Right kidney (tissue), 1 donor: ENCODE measurements at regions not wholly inside any gene's neighbourhood (a gene's known extent, or its start where the extent isn't known, plus 50 kb on each side); places are given as distances from the start of the nearest gene placed in this dataset.

Experiments
- DNase-seq: peaks from one replicate; pipeline ENCODE4 v3.0.0-alpha.2; 2016

- DNase-seq: no peak
Measured at GRCh38 chr3:168888781-168889180, 774.7 kb downstream of the MECOM start.

DNA sequence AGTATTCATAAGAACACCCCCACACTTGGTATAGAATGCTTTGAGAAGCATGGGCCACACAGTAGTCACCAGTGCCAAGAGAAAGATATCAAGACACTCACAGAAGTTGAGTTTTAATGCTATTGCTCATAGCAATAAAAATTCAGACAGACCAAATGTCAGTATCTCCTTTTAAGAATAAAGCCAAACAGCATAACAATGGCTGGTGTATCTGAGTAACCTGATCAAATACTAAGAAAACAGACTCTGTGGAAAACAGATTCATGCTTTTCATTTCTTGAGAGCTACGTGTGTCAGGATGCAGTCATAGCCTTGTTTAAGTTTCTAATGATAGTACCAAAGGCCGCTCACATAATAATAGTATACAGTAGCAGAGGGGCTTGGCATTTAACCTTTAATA lies 778.5 kb downstream of the MECOM start:
- DNase-seq: no peak

- DNase-seq: no peak
Measured at GRCh38 chr3:168884353-168884903, 779.1 kb downstream of the MECOM start.

- no peak for DNase-seq
Measured at GRCh38 chr3:168883145-168883544, 780.4 kb downstream of the MECOM start.

- no peak for DNase-seq
Measured at GRCh38 chr3:168881804-168882203, 781.7 kb downstream of the MECOM start.

DNA sequence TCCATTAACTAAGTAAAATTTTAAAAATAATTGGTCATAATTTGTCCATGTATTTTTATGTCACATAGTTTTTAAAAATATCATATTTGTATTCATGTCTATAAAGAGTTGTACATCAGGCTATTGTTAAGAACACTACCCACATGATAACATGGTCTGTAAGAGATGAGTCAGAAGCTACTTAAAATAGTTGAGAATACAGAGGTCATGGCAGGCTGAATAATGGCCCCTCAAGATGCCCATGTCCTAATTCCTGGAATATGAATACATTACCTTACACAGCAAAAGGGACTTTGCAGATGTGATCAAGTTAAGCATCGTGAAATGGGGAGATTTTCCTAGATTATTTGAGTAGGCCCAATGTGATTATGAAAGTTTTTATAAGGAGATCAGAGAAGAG lies 782.9 kb upstream of the GOLIM4 start:
- no peak for DNase-seq

DNA sequence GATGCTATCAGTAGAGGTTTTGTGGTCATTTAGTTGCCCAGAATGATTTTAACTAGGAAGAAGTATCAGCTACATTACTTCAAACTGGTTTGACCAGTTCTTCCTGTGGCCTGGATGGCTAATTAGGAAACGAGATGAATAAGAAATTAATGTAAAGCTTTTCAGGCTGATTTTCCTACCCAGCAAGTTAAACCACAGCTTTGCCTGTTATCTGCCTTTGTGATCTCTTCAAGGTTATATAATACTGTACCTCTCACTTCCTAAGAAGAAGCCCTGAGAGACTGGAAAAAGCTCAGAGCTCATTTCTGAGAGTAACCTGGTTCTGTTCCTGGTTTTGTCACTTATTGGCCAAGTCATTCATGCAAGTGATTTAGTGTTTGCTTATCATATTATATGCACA lies 782.2 kb upstream of the GOLIM4 start:
- no peak for DNase-seq

DNA sequence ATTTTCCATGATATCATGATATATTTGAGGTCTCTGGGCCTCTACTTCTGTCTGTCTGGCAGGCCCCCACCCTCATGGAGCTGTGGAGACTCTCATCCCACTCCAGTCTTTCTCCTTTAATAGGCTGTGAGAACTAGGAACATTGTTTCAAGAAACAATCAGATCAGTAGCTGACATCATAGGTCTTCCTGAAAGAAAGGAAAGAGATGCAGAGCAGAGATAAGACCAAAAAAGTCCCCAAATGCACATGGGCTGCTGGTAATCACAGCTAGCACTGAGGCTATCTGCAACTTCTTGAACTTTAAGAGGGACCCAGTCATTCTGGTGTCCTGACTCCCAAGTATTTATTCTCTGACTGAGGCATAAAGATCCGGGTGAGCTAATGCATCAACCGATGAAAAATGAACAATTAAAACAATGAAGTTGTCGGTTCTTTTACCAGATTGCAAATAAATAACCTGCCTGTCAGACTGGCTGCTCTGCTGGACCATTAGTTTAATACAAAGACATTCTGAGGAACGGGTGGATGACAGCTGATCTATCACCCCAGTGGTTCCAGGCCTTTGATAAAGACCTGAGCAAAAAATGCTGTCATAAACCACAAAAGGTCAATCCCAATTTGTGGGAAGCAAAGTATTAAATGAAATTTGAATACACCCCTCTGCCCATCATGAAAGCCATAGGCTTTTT lies 780.8 kb upstream of the GOLIM4 start:
- no peak for DNase-seq

GRCh38 chr3:168872826-168873225 lies 777.1 kb upstream of the GOLIM4 start:
- DNase-seq: no peak

DNA sequence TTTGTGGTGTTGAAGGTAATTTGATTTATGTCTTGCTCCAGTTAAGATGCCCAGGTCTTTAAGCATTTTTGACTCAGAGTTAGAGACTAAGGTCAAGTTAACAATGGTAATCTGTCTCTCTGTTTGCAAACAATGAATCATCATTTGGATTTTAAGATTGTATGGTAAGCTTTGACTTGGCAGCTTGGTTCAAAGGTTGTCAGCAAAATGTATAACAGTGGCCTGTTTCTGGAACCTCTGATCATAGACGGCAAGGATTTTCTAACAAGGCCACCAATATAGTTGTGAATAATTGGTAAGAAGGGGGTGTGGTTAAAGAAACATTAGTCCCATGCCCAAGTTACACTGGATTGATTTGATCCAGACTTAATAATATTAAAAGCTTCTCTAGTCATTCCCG lies 775.2 kb upstream of the GOLIM4 start:
- no peak for DNase-seq

DNA sequence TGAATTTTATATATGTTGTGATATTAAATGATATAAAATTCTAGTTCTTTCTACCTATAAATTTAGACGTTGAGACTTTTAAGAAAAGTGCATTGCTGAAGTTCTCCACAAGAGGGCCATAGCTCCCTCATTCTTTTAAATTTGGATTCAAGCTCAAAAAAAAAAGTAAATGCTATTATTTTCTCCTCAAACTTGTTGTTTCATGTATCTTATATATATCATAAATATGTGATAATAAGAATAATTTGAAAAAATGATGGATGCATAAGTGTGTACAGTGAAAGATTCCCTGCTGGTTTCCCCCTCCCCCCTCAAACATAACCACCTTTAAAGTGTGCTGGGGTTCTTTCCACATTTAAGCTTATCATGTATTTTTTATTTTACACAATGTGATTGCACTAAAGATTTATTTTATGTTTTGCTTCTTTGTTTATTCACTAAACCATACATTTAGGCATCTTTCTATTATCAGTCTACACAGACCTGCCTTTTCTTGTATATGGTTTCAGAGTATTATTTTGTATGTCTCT lies 769.4 kb upstream of the GOLIM4 start:
- no peak for DNase-seq

- no peak for DNase-seq
Measured at GRCh38 chr3:168864107-168865021, 768.6 kb upstream of the GOLIM4 start.

GRCh38 chr3:168863561-168863960 lies 767.8 kb upstream of the GOLIM4 start:
- no peak for DNase-seq

- no peak for DNase-seq
Measured at GRCh38 chr3:168862466-168862865, 766.7 kb upstream of the GOLIM4 start.

DNA sequence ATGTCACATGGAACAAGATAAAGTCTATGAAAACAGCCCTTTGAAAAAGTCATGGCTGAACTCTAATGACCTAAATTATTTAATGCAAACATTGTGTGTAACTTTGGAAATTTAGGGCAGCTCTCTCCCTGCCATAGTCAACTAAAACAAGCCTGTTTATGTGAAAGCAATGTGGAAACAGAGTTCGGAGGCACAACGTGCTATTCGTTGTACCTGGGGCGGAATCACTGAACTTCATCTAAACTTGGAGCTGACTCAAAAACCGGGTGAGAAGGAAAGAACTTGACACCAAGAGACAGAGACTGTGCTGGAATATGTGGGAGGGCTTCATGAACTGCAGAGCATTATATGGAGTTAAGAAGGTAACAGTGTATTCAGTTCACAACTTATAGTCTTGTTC lies 764.9 kb upstream of the GOLIM4 start:
- DNase-seq: no peak

DNA sequence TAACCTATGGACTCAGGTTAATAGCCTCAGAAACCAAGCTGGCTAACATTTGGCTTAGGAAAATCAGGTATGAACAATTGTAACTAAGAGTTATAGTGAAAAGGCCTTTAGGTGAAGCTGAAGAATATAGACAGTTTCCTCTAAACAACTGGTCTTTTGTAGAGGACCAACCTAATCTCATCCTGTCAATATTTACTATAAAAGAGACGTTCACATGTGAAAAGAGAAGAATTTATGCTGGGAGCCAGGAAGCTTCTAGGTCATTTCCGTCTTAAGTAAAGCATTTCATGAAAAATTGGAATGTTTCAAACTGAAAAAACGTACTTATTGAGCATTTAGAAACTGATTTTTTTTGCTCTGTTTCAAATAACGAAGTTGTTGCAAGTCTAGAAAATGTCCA lies 764.3 kb upstream of the GOLIM4 start:
- no peak for DNase-seq

DNA sequence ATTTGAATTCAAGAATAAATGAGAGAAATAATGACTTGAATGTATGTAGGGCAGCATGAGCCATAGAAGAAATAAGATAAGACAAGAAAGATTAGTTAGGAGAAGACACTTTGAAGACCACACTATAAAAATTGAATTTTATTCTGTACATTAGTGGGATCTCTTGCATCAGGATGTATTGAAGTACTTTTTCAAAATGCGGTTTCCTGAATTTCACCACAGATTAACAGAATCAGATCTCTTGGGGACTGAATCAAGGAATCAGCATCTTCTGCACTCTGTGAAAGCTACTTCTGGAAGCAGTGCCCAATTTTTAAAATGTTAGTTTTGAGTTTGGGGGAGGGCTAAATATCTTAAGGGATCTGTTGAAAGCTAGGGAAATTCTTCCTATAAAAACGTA lies 763.9 kb upstream of the GOLIM4 start:
- DNase-seq: no peak

DNA sequence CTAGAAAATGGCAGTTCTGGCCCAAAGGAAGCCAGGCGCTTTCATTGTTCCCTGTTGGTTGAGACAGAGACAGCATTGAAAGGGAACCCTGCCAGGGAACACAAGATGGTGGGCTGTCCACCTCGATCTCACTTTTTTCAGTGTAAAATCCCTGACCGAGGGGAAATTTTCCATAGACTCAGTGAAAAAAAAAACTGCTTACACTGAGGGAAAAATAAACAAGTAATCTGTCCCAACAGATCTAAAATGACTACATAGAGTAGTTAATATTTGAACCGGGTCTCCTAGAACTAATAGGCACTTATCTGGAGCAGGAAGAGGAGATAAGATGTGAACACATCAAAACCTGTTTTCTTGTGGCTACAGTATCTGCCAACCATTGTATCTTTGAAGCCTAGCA lies 763.4 kb upstream of the GOLIM4 start:
- no peak for DNase-seq

GRCh38 chr3:168858327-168858726 lies 762.6 kb upstream of the GOLIM4 start:
- no peak for DNase-seq

- DNase-seq: no peak
Measured at GRCh38 chr3:168850109-168850508, 754.4 kb upstream of the GOLIM4 start.

DNA sequence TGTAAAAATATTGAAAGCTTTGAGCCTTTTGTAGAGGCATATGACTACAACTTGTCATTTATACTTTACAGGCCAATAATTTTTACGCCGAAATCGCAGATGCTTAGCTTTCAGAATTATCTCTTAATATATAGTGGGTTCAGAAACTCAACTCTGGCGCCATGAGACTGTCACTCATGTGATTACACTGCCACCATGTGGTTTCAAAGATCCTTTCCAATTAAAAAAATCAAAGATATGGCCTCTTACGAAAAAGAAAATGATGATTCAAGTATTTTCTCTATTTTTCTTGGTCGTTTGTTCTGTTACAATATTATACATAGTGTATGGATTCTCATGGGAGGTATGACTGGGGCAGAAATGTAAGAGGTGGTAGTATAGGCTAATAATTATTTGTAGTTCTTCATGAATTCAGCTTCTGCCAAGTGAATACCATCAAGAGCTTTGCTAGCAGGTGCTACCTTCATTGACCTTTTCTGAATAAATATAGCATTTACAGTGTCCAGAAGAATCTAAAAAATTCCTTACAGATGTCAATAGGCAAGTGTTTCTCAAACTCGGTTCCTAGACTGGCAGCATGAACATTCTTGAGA lies 751.7 kb upstream of the GOLIM4 start:
- DNase-seq: peak; percentile 37

GRCh38 chr3:168844894-168845482 lies 749.3 kb upstream of the GOLIM4 start:
- DNase-seq: no peak

GRCh38 chr3:168844472-168844871 lies 748.7 kb upstream of the GOLIM4 start:
- DNase-seq: no peak
